Upper lobe of left lung (tissue), 4 donors: ENCODE measurements at regions not wholly inside any gene's neighbourhood (a gene's known extent, or its start where the extent isn't known, plus 50 kb on each side); places are given as distances from the start of the nearest gene placed in this dataset.

Source experiments
- CTCF ChIP-seq, 6 experiments: fragments of 450-650 bp in 4 of 6; fragments of 200-600 bp in 2 of 6; sonication (generic) in 2 of 6; IDR thresholded peaks; one replicate each; pipeline ENCODE4 v1.5.1; 2016 to 2019; ENCODE audit warnings: antibody characterized with exemption in 6 of 6
- POLR2A ChIP-seq, 4 donors: fragments of 450-650 bp; IDR thresholded peaks; one replicate each; pipeline ENCODE4 v1.5.1; 2016 to 2017; ENCODE audit warnings: antibody characterized with exemption in 4 of 4, mild to moderate bottlenecking in 2 of 4

GRCh38 chr6:78770765-78771164 lies 96.6 kb upstream of the IRAK1BP1 start:
- TF ChIP-seq POLR2A (IDR thresholded peaks at IDR 0.05) (no peak), CTCF (IDR thresholded peaks at IDR 0.05) (no peak)
